HCT116 (cell line): ENCODE measurements at regions not wholly inside any gene's neighbourhood (a gene's known extent, or its start where the extent isn't known, plus 50 kb on each side); places are given as distances from the start of the nearest gene placed in this dataset.

Experiments
- ATAC-seq: fragments of 200-7000 bp; cut with Tn5 transposase; 2 replicates; pipeline ENCODE4 v1.9.1; 2020; ENCODE audit warnings: mild to moderate bottlenecking, moderate library complexity
- BruUV-seq: library from RNA; stranded (reverse); fragments of 400-500 nt; replicated peaks from 2 replicates; lab custom pipeline; 2021; lab: Mats Ljungman, UMichigan
- CTCF ChIA-PET: fragments of 300-600 bp; sonication (Branson Sonifier 250); formaldehyde crosslinking; loops from one replicate; lab custom pipeline; 2021; ENCODE audit warnings: antibody characterized with exemption; lab: Charles Lee
- POLR2A ChIA-PET: fragments of 300-600, 350-600 bp; sonication (Branson Sonifier 250); formaldehyde crosslinking; loops from one replicate; lab custom pipeline; 2021; ENCODE audit warnings: antibody characterized with exemption; lab: Charles Lee
- RAD21 ChIA-PET, 2 experiments: fragments of 300-600 bp; sonication (Branson Sonifier 250); formaldehyde crosslinking; loops; one replicate each; lab custom pipeline; 2023; ENCODE audit warnings: low total read pairs in 2 of 2; ENCODE audit not compliant: uncharacterized antibody in 2 of 2, unreplicated experiment in 2 of 2, low non-redundant PET in 1 of 2; lab: Charles Lee
- DNase-seq: peaks from one replicate; pipeline ENCODE4 v3.0.0-alpha.2; 2010; ENCODE audit warnings: low read depth, low spot score
- H2AFZ ChIP-seq: fragments of 200-600 bp; shearing (Covaris generic), sonication (generic); 2 replicates; pipeline ENCODE4 v1.6.1; 2017; ENCODE audit warnings: low read depth, mixed run types, mixed read lengths, antibody characterized with exemption, low read length; ENCODE audit not compliant: poor library complexity, severe bottlenecking
- H3K27ac ChIP-seq: 2 replicates; pipeline ENCODE4 v1.5.1; 2012; ENCODE audit warnings: low read depth, low read length
- H3K27me3 ChIP-seq: fragments of 200-600 bp; sonication (generic); 2 replicates; pipeline ENCODE4 v1.6.1; 2016; ENCODE audit warnings: mixed run types, low read length, mixed read lengths; ENCODE audit not compliant: insufficient read depth
- H3K36me3 ChIP-seq, 2 experiments: fragments of 200-500 bp in 1 of 2; fragments of 200-600 bp in 1 of 2; sonication (Bioruptor generic) in 1 of 2; sonication (generic) in 1 of 2; 2 replicates each; pipeline versions ENCODE4 v1.5.1 to v1.6.1; 2014 to 2016; ENCODE audit warnings: low read length in 2 of 2, inconsistent platforms in 1 of 2, mixed read lengths in 1 of 2, mixed run types in 1 of 2; ENCODE audit not compliant: insufficient read depth in 2 of 2, control insufficient read depth in 1 of 2
- H3K4me1 ChIP-seq, 2 experiments: fragments of 200-600 bp in 1 of 2; sonication (generic) in 1 of 2; 2 replicates each; pipeline versions ENCODE4 v1.5.1 to v1.6.1; 2012 to 2017; ENCODE audit warnings: low read length in 2 of 2, inconsistent platforms in 1 of 2, mild to moderate bottlenecking in 1 of 2, mixed read lengths in 1 of 2, mixed run types in 1 of 2, moderate library complexity in 1 of 2; ENCODE audit not compliant: insufficient read depth in 2 of 2, control insufficient read depth in 1 of 2
- H3K4me2 ChIP-seq: fragments of 200-600 bp; sonication (generic); 2 replicates; pipeline ENCODE4 v1.6.1; 2017; ENCODE audit warnings: mixed run types, low read length, mixed read lengths
- H3K4me3 ChIP-seq, 2 experiments: fragments of 200-600 bp in 1 of 2; sonication (generic) in 1 of 2; replicated peaks in 1 of 2; 2 replicates each; pipeline ENCODE4 v1.5.1; 2011 to 2016; ENCODE audit warnings: low read length in 2 of 2, control low read depth in 1 of 2, low read depth in 1 of 2, mild to moderate bottlenecking in 1 of 2, mixed read lengths in 1 of 2, mixed run types in 1 of 2
- H3K79me2 ChIP-seq: fragments of 200-600 bp; sonication (generic); 2 replicates; pipeline ENCODE4 v1.6.1; 2017; ENCODE audit warnings: mild to moderate bottlenecking, mixed run types, low read length, moderate library complexity, mixed read lengths; ENCODE audit not compliant: insufficient read depth
- H3K9ac ChIP-seq: fragments of 200-600 bp; sonication (generic); 2 replicates; pipeline ENCODE4 v1.6.1; 2016; ENCODE audit warnings: low read length, mixed read lengths
- H3K9me2 ChIP-seq: fragments of 200-600 bp; sonication (generic), shearing (Covaris generic); 2 replicates; pipeline ENCODE4 v1.6.1; 2017; ENCODE audit warnings: mixed run types, mild to moderate bottlenecking, moderate library complexity; ENCODE audit not compliant: insufficient read depth
- H3K9me3 ChIP-seq, 2 experiments: fragments of 200-500 bp in 1 of 2; fragments of 200-600 bp in 1 of 2; sonication (Bioruptor generic) in 1 of 2; sonication (generic) in 1 of 2; 2 replicates each; pipeline ENCODE4 v1.6.1; 2014 to 2017; ENCODE audit warnings: low read length in 2 of 2, mixed read lengths in 2 of 2, inconsistent platforms in 1 of 2, low read depth in 1 of 2, mild to moderate bottlenecking in 1 of 2, mixed run types in 1 of 2, moderate library complexity in 1 of 2; ENCODE audit not compliant: control insufficient read depth in 1 of 2, insufficient read depth in 1 of 2
- H4K20me1 ChIP-seq: fragments of 200-600 bp; sonication (generic), shearing (Covaris generic); 2 replicates; pipeline ENCODE4 v1.6.1; 2017; ENCODE audit warnings: mixed run types, mild to moderate bottlenecking, moderate library complexity; ENCODE audit not compliant: insufficient read depth
- CEBPB ChIP-seq: IDR thresholded peaks from 2 replicates; pipeline ENCODE4 v1.6.1; 2012; ENCODE audit warnings: low read depth
- ELF1 ChIP-seq: IDR thresholded peaks from 2 replicates; pipeline ENCODE4 v1.6.1; 2012; ENCODE audit warnings: low read depth, borderline replicate concordance
- EZH2phosphoT487 ChIP-seq: fragments of 200-600 bp; IDR thresholded peaks from 2 replicates; pipeline ENCODE4 v1.6.1; 2018; ENCODE audit warnings: antibody characterized with exemption, borderline replicate concordance
- MAX ChIP-seq: IDR thresholded peaks from 2 replicates; pipeline ENCODE4 v1.6.1; 2012
- POLR2A ChIP-seq: IDR thresholded peaks from 2 replicates; pipeline ENCODE4 v1.7.0; 2011; ENCODE audit warnings: borderline replicate concordance; ENCODE audit not compliant: insufficient read depth, insufficient read length; ENCODE audit errors: extremely low read depth
- POLR2AphosphoS5 ChIP-seq: IDR thresholded peaks from 2 replicates; pipeline ENCODE4 v1.6.1; 2011; ENCODE audit warnings: mild to moderate bottlenecking, low read depth, low read length, moderate library complexity
- REST ChIP-seq: IDR thresholded peaks from 2 replicates; pipeline ENCODE4 v1.6.1; 2012; ENCODE audit warnings: low read depth
- YY1 ChIP-seq: IDR thresholded peaks from 2 replicates; pipeline ENCODE4 v1.6.1; 2011; ENCODE audit warnings: low read length, low read depth, moderate library complexity, mild to moderate bottlenecking; ENCODE audit not compliant: insufficient replicate concordance; ENCODE audit errors: extremely low read depth
- ZBTB33 ChIP-seq: IDR thresholded peaks from 2 replicates; pipeline ENCODE4 v1.6.1; 2011; ENCODE audit warnings: mild to moderate bottlenecking, low read length, moderate library complexity; ENCODE audit not compliant: insufficient replicate concordance; ENCODE audit errors: extremely low read depth
- intact Hi-C: fragments of 100-400 bp; cut with micrococcal nuclease; formaldehyde crosslinking; loops from 2 replicates; pipeline ENCODE4 v1.10.0; 2022

DNA sequence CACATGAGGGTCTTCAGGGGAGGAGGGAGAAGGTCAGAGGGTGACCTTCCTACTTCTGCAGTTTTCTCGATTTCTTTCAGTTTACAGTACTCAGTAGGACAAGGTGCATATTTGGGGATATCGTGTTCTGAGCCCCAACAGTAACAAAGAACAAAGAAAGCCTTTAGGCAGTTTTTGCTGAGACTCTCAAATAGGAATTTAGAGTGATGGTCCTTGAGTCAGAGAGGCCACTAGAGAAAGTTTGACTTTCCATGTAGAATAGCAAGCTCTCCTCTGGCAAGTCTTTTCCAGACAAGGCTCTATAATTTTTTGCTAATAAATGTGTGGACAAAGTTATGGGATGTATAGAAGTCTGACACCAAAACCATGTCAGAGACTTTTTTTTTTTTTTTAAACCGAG, 194.6 kb downstream of the TM9SF2 start:
- no peak overlapping the region for H3K4me3 ChIP-seq
- DNase-seq (no peak), ATAC-seq (no peak)
- H3K27me3 ChIP-seq = no peaks in the 10 kb centered on the region
- ChIA-PET POLR2A (no interaction called here), RAD21 (no interaction called here), CTCF (no interaction called here)
- H2AFZ ChIP-seq = no peak overlapping the region
- no peak for TF ChIP-seq MAX
- no peak for TF ChIP-seq YY1
- TF ChIP-seq ZBTB33 = no peak
- TF ChIP-seq REST = no peak
- TF ChIP-seq EZH2phosphoT487 = no peak
- no peak for TF ChIP-seq ELF1
- TF ChIP-seq CEBPB = no peak
- no peak for TF ChIP-seq POLR2AphosphoS5
- no peak for TF ChIP-seq POLR2A
- no peaks in the 10 kb centered on the region for H4K20me1 ChIP-seq
- H3K36me3 ChIP-seq = no peaks in the 10 kb centered on the region
- H3K9me2 ChIP-seq = no peaks in the 10 kb centered on the region
- no peaks in the 10 kb centered on the region for H3K4me1 ChIP-seq
- no peak overlapping the region for H3K27ac ChIP-seq
- intact Hi-C loops = no loop called here
- no peaks in the 10 kb centered on the region for H3K79me2 ChIP-seq
- H3K9ac ChIP-seq = no peak overlapping the region
- no peak overlapping the region for H3K4me2 ChIP-seq
- BruUV-seq = no TSS peak
- H3K9me3 ChIP-seq = no peaks in the 10 kb centered on the region
